H9 (cell line): ENCODE measurements at regions not wholly inside any gene's neighbourhood (a gene's known extent, or its start where the extent isn't known, plus 50 kb on each side); places are given as distances from the start of the nearest gene placed in this dataset.

Source experiments
- DNase-seq: peaks from one replicate; pipeline ENCODE4 v3.0.0-alpha.2; 2017
- H2AFZ ChIP-seq: one replicate; pipeline ENCODE4 v1.6.1; 2013; ENCODE audit warnings: mild to moderate bottlenecking, low read length, control low read depth, moderate library complexity
- H2AK5ac ChIP-seq: 2 replicates; pipeline ENCODE4 v1.6.1; 2013; ENCODE audit warnings: low read length, control low read depth, mixed read lengths; ENCODE audit not compliant: insufficient read length
- H2BK120ac ChIP-seq: one replicate; pipeline ENCODE4 v1.6.1; 2013; ENCODE audit warnings: low read depth, mild to moderate bottlenecking, low read length, control low read depth, inconsistent platforms; ENCODE audit not compliant: poor library complexity, severe bottlenecking
- H2BK12ac ChIP-seq: 2 replicates; pipeline ENCODE4 v1.6.1; 2013; ENCODE audit warnings: low read length, control low read depth, mixed read lengths, low read depth; ENCODE audit not compliant: insufficient read length
- H2BK15ac ChIP-seq: 2 replicates; pipeline ENCODE4 v1.6.1; 2013; ENCODE audit warnings: low read depth, low read length, control low read depth
- H2BK20ac ChIP-seq: one replicate; pipeline ENCODE4 v1.6.1; 2013; ENCODE audit warnings: low read depth, mild to moderate bottlenecking, low read length, control low read depth, inconsistent platforms; ENCODE audit not compliant: poor library complexity, severe bottlenecking
- H2BK5ac ChIP-seq: 2 replicates; pipeline ENCODE4 v1.6.1; 2013; ENCODE audit warnings: low read length, control low read depth, mixed read lengths; ENCODE audit not compliant: insufficient read length
- H3K14ac ChIP-seq: 2 replicates; pipeline ENCODE4 v1.6.1; 2013; ENCODE audit warnings: low read length, control low read depth; ENCODE audit not compliant: insufficient read depth
- H3K18ac ChIP-seq: 2 replicates; pipeline ENCODE4 v1.6.1; 2013; ENCODE audit warnings: low read depth, mild to moderate bottlenecking, mixed read lengths, low read length, control low read depth; ENCODE audit not compliant: insufficient read length
- H3K23ac ChIP-seq: 2 replicates; pipeline ENCODE4 v1.6.1; 2013; ENCODE audit warnings: low read length, control low read depth, mixed read lengths, low read depth; ENCODE audit not compliant: insufficient read length
- H3K23me2 ChIP-seq: 2 replicates; pipeline ENCODE4 v1.6.1; 2013; ENCODE audit warnings: low read depth, mild to moderate bottlenecking, mixed read lengths, low read length, control low read depth; ENCODE audit not compliant: insufficient read length, poor library complexity, severe bottlenecking
- H3K27ac ChIP-seq: 2 replicates; pipeline ENCODE4 v1.5.1; 2013; ENCODE audit warnings: low read length, control low read depth, mixed read lengths, low read depth; ENCODE audit not compliant: insufficient read length
- H3K27me3 ChIP-seq: 2 replicates; pipeline ENCODE4 v1.6.1; 2013; ENCODE audit warnings: low read length, control low read depth, inconsistent platforms; ENCODE audit not compliant: insufficient read depth
- H3K4ac ChIP-seq: 2 replicates; pipeline ENCODE4 v1.6.1; 2013; ENCODE audit warnings: low read depth, mild to moderate bottlenecking, control low read depth, inconsistent platforms, low read length, moderate library complexity
- H3K4me1 ChIP-seq: 2 replicates; pipeline ENCODE4 v1.6.1; 2013; ENCODE audit warnings: low read length, control low read depth, inconsistent platforms; ENCODE audit not compliant: insufficient read depth
- H3K4me2 ChIP-seq: 2 replicates; pipeline ENCODE4 v1.6.1; 2013; ENCODE audit warnings: low read length, control low read depth, mixed read lengths; ENCODE audit not compliant: insufficient read length, insufficient read depth
- H3K56ac ChIP-seq: 2 replicates; pipeline ENCODE4 v1.6.1; 2013; ENCODE audit warnings: low read depth, mild to moderate bottlenecking, mixed read lengths, low read length, control low read depth; ENCODE audit not compliant: insufficient read length
- H3K79me1 ChIP-seq: 2 replicates; pipeline ENCODE4 v1.6.1; 2013; ENCODE audit warnings: low read depth, mild to moderate bottlenecking, moderate library complexity, low read length, control low read depth, inconsistent platforms; ENCODE audit not compliant: insufficient read depth, poor library complexity, severe bottlenecking
- H3K79me2 ChIP-seq: 2 replicates; pipeline ENCODE4 v1.6.1; 2013; ENCODE audit warnings: low read length, control low read depth, inconsistent platforms; ENCODE audit not compliant: insufficient read depth
- H3K9ac ChIP-seq: 2 replicates; pipeline ENCODE4 v1.6.1; 2013; ENCODE audit warnings: low read length, control low read depth, mixed read lengths; ENCODE audit not compliant: insufficient read length; ENCODE audit errors: extremely low read depth
- H3K9me3 ChIP-seq: one replicate; pipeline ENCODE4 v1.6.1; 2013; ENCODE audit warnings: low read depth, low read length, inconsistent platforms; ENCODE audit not compliant: control insufficient read depth
- H3T11ph ChIP-seq: one replicate; pipeline ENCODE4 v1.6.1; 2013; ENCODE audit warnings: mild to moderate bottlenecking, low read length, control low read depth, inconsistent platforms
- H4K20me1 ChIP-seq: one replicate; pipeline ENCODE4 v1.6.1; 2013; ENCODE audit not compliant: control insufficient read depth, insufficient read length, insufficient read depth
- H4K5ac ChIP-seq: 2 replicates; pipeline ENCODE4 v1.6.1; 2013; ENCODE audit warnings: low read depth, mild to moderate bottlenecking, mixed read lengths, low read length, control low read depth; ENCODE audit not compliant: insufficient read length
- H4K8ac ChIP-seq: replicated peaks from 2 replicates; pipeline ENCODE4 v1.6.1; 2013; ENCODE audit warnings: low read length, control low read depth, mixed read lengths, low read depth; ENCODE audit not compliant: insufficient read length
- H4K91ac ChIP-seq: 2 replicates; pipeline ENCODE4 v1.6.1; 2013; ENCODE audit warnings: low read depth, mild to moderate bottlenecking, moderate library complexity, mixed read lengths, low read length, control low read depth; ENCODE audit not compliant: insufficient read length
- H3K27ac Mint-ChIP-seq, 3 experiments: 2 replicates in 2 of 3; 3 replicates in 1 of 3; pipeline ENCODE4 v1.8.0; 2020 to 2021; ENCODE audit warnings: mixed read lengths in 3 of 3, mild to moderate bottlenecking in 1 of 3, moderate library complexity in 1 of 3
- H3K27me3 Mint-ChIP-seq: 2 replicates; pipeline ENCODE4 v1.8.0; 2021; ENCODE audit warnings: low read depth, mild to moderate bottlenecking, moderate library complexity, mixed read lengths
- H3K36me3 Mint-ChIP-seq, 3 experiments: 2 replicates in 2 of 3; 3 replicates in 1 of 3; pipeline ENCODE4 v1.8.0; 2020 to 2021; ENCODE audit warnings: low read depth in 3 of 3, mixed read lengths in 3 of 3; ENCODE audit not compliant: insufficient read depth in 1 of 3
- H3K4me1 Mint-ChIP-seq, 2 experiments: 2 replicates each; pipeline ENCODE4 v1.8.0; 2020; ENCODE audit warnings: mixed read lengths in 2 of 2
- H3K4me3 Mint-ChIP-seq, 2 experiments: 2 replicates in 1 of 2; 3 replicates in 1 of 2; pipeline ENCODE4 v1.8.0; 2020 to 2021; ENCODE audit warnings: mild to moderate bottlenecking in 2 of 2, mixed read lengths in 2 of 2, moderate library complexity in 1 of 2
- H3K9me3 Mint-ChIP-seq, 2 experiments: 2 replicates in 1 of 2; 3 replicates in 1 of 2; pipeline ENCODE4 v1.8.0; 2020; ENCODE audit warnings: mild to moderate bottlenecking in 2 of 2, mixed read lengths in 2 of 2, moderate library complexity in 1 of 2
- WGBS: extraction: QIAGEN DNeasy Blood & Tissue Kit; methylation state at CpG from one replicate; pipeline ENCODE4 v1.1.7; 2013; ENCODE audit warnings: missing lambda C conversion rate, low lambda C conversion rate, mixed read lengths; ENCODE audit not compliant: insufficient read length; ENCODE audit errors: extremely low coverage; 5-methylcytosine and 5-hydroxymethylcytosine counted together
- TF ChIP-seq, protein P1 (sequence below): fragments of 200-600 bp; sonication (generic); conservative IDR thresholded peaks from 3 replicates; pipeline ENCODE4 v1.8.0; 2021; ENCODE audit warnings: antibody characterized with exemption, mild to moderate bottlenecking

DNA sequence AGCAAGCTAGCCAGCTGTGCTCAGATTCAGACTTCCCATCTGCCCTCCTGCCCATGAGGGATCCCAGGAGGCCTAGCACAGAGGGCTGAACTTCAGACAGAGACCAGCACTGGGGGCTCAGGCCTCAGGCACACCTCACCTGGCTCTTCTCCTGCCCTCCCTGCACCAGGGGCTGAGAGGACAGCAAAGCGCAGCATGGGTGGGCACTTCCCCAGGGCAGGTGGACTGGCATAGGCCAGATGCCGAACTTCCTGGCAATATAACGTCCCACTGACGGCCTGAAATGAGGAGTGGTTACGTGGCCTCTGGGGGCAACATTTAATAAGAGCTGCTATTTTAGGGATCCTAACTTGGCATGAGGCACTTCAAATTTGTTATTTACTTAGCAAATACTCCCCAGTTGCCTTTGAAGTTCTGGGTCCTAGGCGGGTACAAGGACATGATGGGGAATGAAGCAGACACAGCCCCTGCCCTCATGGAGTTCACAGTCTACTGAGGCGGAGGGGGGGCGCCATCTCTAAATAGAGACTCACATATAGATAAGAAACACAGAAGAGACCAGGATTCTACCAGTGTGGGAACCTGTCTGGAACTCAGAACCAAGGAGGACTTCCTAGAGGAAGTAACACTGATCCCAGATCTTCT lies 101.8 kb upstream of the ZMIZ1 start:
- H3K79me2 ChIP-seq = no peaks in the 10 kb centered on the region
- no peak overlapping the region for H2BK12ac ChIP-seq
- peaks cover 5% of the 10 kb centered on the region; the same call in 1 of the 2 replicates for H3K4me1 ChIP-seq
- no peak overlapping the region for H3K23ac ChIP-seq
- H2BK20ac ChIP-seq = no peak overlapping the region
- no peak overlapping the region for H2BK15ac ChIP-seq
- no peak overlapping the region for H3K18ac ChIP-seq
- no peak overlapping the region for H3K27ac ChIP-seq
- no peak overlapping the region for H3K4me2 ChIP-seq
- no peaks in the 10 kb centered on the region for H3K9me3 Mint-ChIP-seq
- no peak overlapping the region for H3K9ac ChIP-seq
- no peaks in the 10 kb centered on the region for H3K9me3 ChIP-seq
- H4K91ac ChIP-seq = no peak overlapping the region
- TF ChIP-seq, protein P1, sequence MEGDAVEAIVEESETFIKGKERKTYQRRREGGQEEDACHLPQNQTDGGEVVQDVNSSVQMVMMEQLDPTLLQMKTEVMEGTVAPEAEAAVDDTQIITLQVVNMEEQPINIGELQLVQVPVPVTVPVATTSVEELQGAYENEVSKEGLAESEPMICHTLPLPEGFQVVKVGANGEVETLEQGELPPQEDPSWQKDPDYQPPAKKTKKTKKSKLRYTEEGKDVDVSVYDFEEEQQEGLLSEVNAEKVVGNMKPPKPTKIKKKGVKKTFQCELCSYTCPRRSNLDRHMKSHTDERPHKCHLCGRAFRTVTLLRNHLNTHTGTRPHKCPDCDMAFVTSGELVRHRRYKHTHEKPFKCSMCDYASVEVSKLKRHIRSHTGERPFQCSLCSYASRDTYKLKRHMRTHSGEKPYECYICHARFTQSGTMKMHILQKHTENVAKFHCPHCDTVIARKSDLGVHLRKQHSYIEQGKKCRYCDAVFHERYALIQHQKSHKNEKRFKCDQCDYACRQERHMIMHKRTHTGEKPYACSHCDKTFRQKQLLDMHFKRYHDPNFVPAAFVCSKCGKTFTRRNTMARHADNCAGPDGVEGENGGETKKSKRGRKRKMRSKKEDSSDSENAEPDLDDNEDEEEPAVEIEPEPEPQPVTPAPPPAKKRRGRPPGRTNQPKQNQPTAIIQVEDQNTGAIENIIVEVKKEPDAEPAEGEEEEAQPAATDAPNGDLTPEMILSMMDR = no peak
- no peak overlapping the region for H3K4me3 Mint-ChIP-seq
- no peaks in the 10 kb centered on the region for H3K36me3 Mint-ChIP-seq
- DNase-seq = no peak
- peaks cover 6% of the 10 kb centered on the region; the same call in 1 of the 2 replicates for H3K27me3 Mint-ChIP-seq
- H2AFZ ChIP-seq = no peak overlapping the region
- peaks cover 37% of the 10 kb centered on the region in 2 experiments for H3K4me1 Mint-ChIP-seq
- H3K27me3 ChIP-seq = no peaks in the 10 kb centered on the region
- H4K20me1 ChIP-seq = no peaks in the 10 kb centered on the region
- no CpG with 5 or more reads among the region's 8 CpGs for WGBS
- no peak overlapping the region for H4K5ac ChIP-seq
- H2AK5ac ChIP-seq = no peak overlapping the region
- no peak overlapping the region for H3K56ac ChIP-seq
- H2BK120ac ChIP-seq = no peak overlapping the region
- H2BK5ac ChIP-seq = no peak overlapping the region
- H3T11ph ChIP-seq = no peak overlapping the region
- H3K23me2 ChIP-seq = no peaks in the 10 kb centered on the region
- H3K79me1 ChIP-seq = no peaks in the 10 kb centered on the region
- no peak overlapping the region for H4K8ac ChIP-seq
- H3K4ac ChIP-seq = no peak overlapping the region
- no peak overlapping the region for H3K14ac ChIP-seq
- H3K27ac Mint-ChIP-seq = no peak overlapping the region
